ENCODE measurements at regions not wholly inside any gene's neighbourhood (a gene's known extent, or its start where the extent isn't known, plus 50 kb on each side); places are given as distances from the start of the nearest gene placed in this dataset.

- H3F3A ChIP-seq (ENCODE audit: low read depth) = no peaks in the 10 kb centered on the region
- TF ChIP-seq CTCF (IDR thresholded peaks at IDR 0.05) = no peak
- no peak for TF ChIP-seq EZH2 (IDR thresholded peaks at IDR 0.05)
- no peak for TF ChIP-seq EZH2phosphoT487 (IDR thresholded peaks at IDR 0.05)
- no peaks in the 10 kb centered on the region for H3K27me3 ChIP-seq
- H4K20me1 ChIP-seq (ENCODE audit: low read depth) = no peaks in the 10 kb centered on the region
- H3K9me3 ChIP-seq (ENCODE audit: low read depth) = no peaks in the 10 kb centered on the region
- no peak overlapping the region for H3K4me2 ChIP-seq
- no peak overlapping the region for H3K4me3 ChIP-seq
- no peak overlapping the region for H3K9ac ChIP-seq
- H3K36me3 ChIP-seq = no peaks in the 10 kb centered on the region
- H3K79me2 ChIP-seq (ENCODE audit: low read depth) = no peaks in the 10 kb centered on the region
- Mint-ChIP-seq H3K4me3 (no peak overlapping the region), H3K9me3 (no peaks in the 10 kb centered on the region), H3K36me3 (no peaks in the 10 kb centered on the region), H3K27me3 (ENCODE audit: insufficient read depth, low read depth) (no peaks in the 10 kb centered on the region), H3K4me1 (no peaks in the 10 kb centered on the region), H3K27ac (no peak overlapping the region)
- DNase-seq (ENCODE audit: low spot score) = no peak
- H2AFZ ChIP-seq (replicated peaks) = no peak overlapping the region
- H3K4me1 ChIP-seq = no peaks in the 10 kb centered on the region
- H3K27ac ChIP-seq = no peak overlapping the region
Observed at GRCh38 chr3:94779699-94780098, 716.8 kb downstream of the NSUN3 start.

GRCh38 chr3:94784274-94784673 is 721.4 kb downstream of the NSUN3 start:
- Mint-ChIP-seq H3K27me3 (ENCODE audit: insufficient read depth, low read depth) (no peaks in the 10 kb centered on the region), H3K27ac (no peak overlapping the region), H3K4me1 (no peaks in the 10 kb centered on the region), H3K4me3 (no peak overlapping the region), H3K9me3 (no peaks in the 10 kb centered on the region), H3K36me3 (no peaks in the 10 kb centered on the region)
- H3K27ac ChIP-seq = no peak overlapping the region
- H3K4me2 ChIP-seq = no peak overlapping the region
- H3K36me3 ChIP-seq = no peaks in the 10 kb centered on the region
- no peaks in the 10 kb centered on the region for H4K20me1 ChIP-seq (ENCODE audit: low read depth)
- H3F3A ChIP-seq (ENCODE audit: low read depth) = no peaks in the 10 kb centered on the region
- H3K4me1 ChIP-seq = no peaks in the 10 kb centered on the region
- DNase-seq (ENCODE audit: low spot score) = no peak
- TF ChIP-seq EZH2phosphoT487 (IDR thresholded peaks at IDR 0.05) (no peak), EZH2 (IDR thresholded peaks at IDR 0.05) (no peak), CTCF (IDR thresholded peaks at IDR 0.05) (no peak)
- no peaks in the 10 kb centered on the region for H3K79me2 ChIP-seq (ENCODE audit: low read depth)
- no peaks in the 10 kb centered on the region for H3K9me3 ChIP-seq (ENCODE audit: low read depth)
- no peak overlapping the region for H3K4me3 ChIP-seq
- no peaks in the 10 kb centered on the region for H3K27me3 ChIP-seq
- no peak overlapping the region for H2AFZ ChIP-seq (replicated peaks)
- H3K9ac ChIP-seq = no peak overlapping the region

- no peak overlapping the region for H3K27ac ChIP-seq
- no peak overlapping the region for H3K27ac Mint-ChIP-seq
- H4K20me1 ChIP-seq (ENCODE audit: low read depth) = no peaks in the 10 kb centered on the region
- no peak overlapping the region for H2AFZ ChIP-seq (replicated peaks)
- TF ChIP-seq CTCF (IDR thresholded peaks at IDR 0.05) (no peak), EZH2phosphoT487 (IDR thresholded peaks at IDR 0.05) (no peak), EZH2 (IDR thresholded peaks at IDR 0.05) (no peak)
- no peaks in the 10 kb centered on the region for H3K4me1 ChIP-seq
- no peaks in the 10 kb centered on the region for H3K9me3 Mint-ChIP-seq
- H3K36me3 Mint-ChIP-seq = no peaks in the 10 kb centered on the region
- H3K4me3 ChIP-seq = no peak overlapping the region
- H3K4me3 Mint-ChIP-seq = no peak overlapping the region
- no peaks in the 10 kb centered on the region for H3K27me3 Mint-ChIP-seq (ENCODE audit: insufficient read depth, low read depth)
- H3K27me3 ChIP-seq = no peaks in the 10 kb centered on the region
- H3K36me3 ChIP-seq = no peaks in the 10 kb centered on the region
- no peaks in the 10 kb centered on the region for H3F3A ChIP-seq (ENCODE audit: low read depth)
- H3K9me3 ChIP-seq (ENCODE audit: low read depth) = no peaks in the 10 kb centered on the region
- no peaks in the 10 kb centered on the region for H3K79me2 ChIP-seq (ENCODE audit: low read depth)
- DNase-seq (ENCODE audit: low spot score) = no peak
- no peak overlapping the region for H3K9ac ChIP-seq
- H3K4me2 ChIP-seq = no peak overlapping the region
- H3K4me1 Mint-ChIP-seq = peaks cover 8% of the 10 kb centered on the region
Observed at GRCh38 chr3:94787066-94787465, 724.2 kb downstream of the NSUN3 start.

All from neural progenitor cell (in vitro differentiated cells).